ENCODE measurements at regions not wholly inside any gene's neighbourhood (a gene's known extent, or its start where the extent isn't known, plus 50 kb on each side); places are given as distances from the start of the nearest gene placed in this dataset.

GRCh38 chr7:94280851-94281250 lies 113.8 kb upstream of the COL1A2 start:
- TF ChIP-seq CTCF (IDR thresholded peaks at IDR 0.05), result no peak
- no peak overlapping the region for H3K4me3 Mint-ChIP-seq (ENCODE audit: unreplicated experiment)
- peaks cover 2% of the 10 kb centered on the region for H3K36me3 Mint-ChIP-seq (ENCODE audit: unreplicated experiment)
- H3K27me3 Mint-ChIP-seq (ENCODE audit: unreplicated experiment), result no peaks in the 10 kb centered on the region
- peaks cover 69% of the 10 kb centered on the region for H3K4me1 Mint-ChIP-seq (ENCODE audit: unreplicated experiment)
- no peak for DNase-seq (ENCODE audit: extremely low spot score, unreplicated experiment)
- H3K9me3 Mint-ChIP-seq (ENCODE audit: unreplicated experiment), result no peaks in the 10 kb centered on the region
- peak overlapping the region; percentile 96 for H3K27ac Mint-ChIP-seq (ENCODE audit: unreplicated experiment)

- peaks cover 2% of the 10 kb centered on the region for H3K36me3 Mint-ChIP-seq (ENCODE audit: unreplicated experiment)
- no peak for DNase-seq (ENCODE audit: extremely low spot score, unreplicated experiment)
- H3K4me3 Mint-ChIP-seq (ENCODE audit: unreplicated experiment), result no peak overlapping the region
- H3K4me1 Mint-ChIP-seq (ENCODE audit: unreplicated experiment), result peaks cover 61% of the 10 kb centered on the region
- no peak overlapping the region for H3K27ac Mint-ChIP-seq (ENCODE audit: unreplicated experiment)
- no peak for TF ChIP-seq CTCF (IDR thresholded peaks at IDR 0.05)
- no peaks in the 10 kb centered on the region for H3K27me3 Mint-ChIP-seq (ENCODE audit: unreplicated experiment)
- no peaks in the 10 kb centered on the region for H3K9me3 Mint-ChIP-seq (ENCODE audit: unreplicated experiment)
Observed at GRCh38 chr7:94284104-94284503, 110.6 kb upstream of the COL1A2 start.

- Mint-ChIP-seq H3K4me3 (ENCODE audit: unreplicated experiment) (no peak overlapping the region), H3K27ac (ENCODE audit: unreplicated experiment) (peak overlapping the region; percentile 5)
Observed at GRCh38 chr7:94286111-94286510, 108.6 kb upstream of the COL1A2 start.

GRCh38 chr7:94288096-94288495 lies 106.6 kb upstream of the COL1A2 start:
- peaks cover 46% of the 10 kb centered on the region for H3K4me1 Mint-ChIP-seq (ENCODE audit: unreplicated experiment)
- TF ChIP-seq CTCF (IDR thresholded peaks at IDR 0.05), result no peak

More at GRCh38 chr7:94286111-94286510, 108.6 kb upstream of the COL1A2 start:
- Mint-ChIP-seq H3K27me3 (ENCODE audit: unreplicated experiment) (no peaks in the 10 kb centered on the region), H3K36me3 (ENCODE audit: unreplicated experiment) (peaks cover 2% of the 10 kb centered on the region), H3K9me3 (ENCODE audit: unreplicated experiment) (no peaks in the 10 kb centered on the region), H3K4me1 (ENCODE audit: unreplicated experiment) (peaks cover 58% of the 10 kb centered on the region)
- TF ChIP-seq CTCF (IDR thresholded peaks at IDR 0.05), result no peak
- DNase-seq (ENCODE audit: extremely low spot score, unreplicated experiment), result no peak

GRCh38 chr7:94289071-94289470 lies 105.6 kb upstream of the COL1A2 start:
- peak overlapping the region; percentile 48 for H3K27ac Mint-ChIP-seq (ENCODE audit: unreplicated experiment)
- H3K9me3 Mint-ChIP-seq (ENCODE audit: unreplicated experiment), result no peaks in the 10 kb centered on the region
- H3K4me1 Mint-ChIP-seq (ENCODE audit: unreplicated experiment), result peaks cover 41% of the 10 kb centered on the region
- peaks cover 2% of the 10 kb centered on the region for H3K36me3 Mint-ChIP-seq (ENCODE audit: unreplicated experiment)
- DNase-seq (ENCODE audit: extremely low spot score, unreplicated experiment), result no peak
- no peaks in the 10 kb centered on the region for H3K27me3 Mint-ChIP-seq (ENCODE audit: unreplicated experiment)
- peak; percentile 96 for TF ChIP-seq CTCF (IDR thresholded peaks at IDR 0.05)
- no peak overlapping the region for H3K4me3 Mint-ChIP-seq (ENCODE audit: unreplicated experiment)

More at GRCh38 chr7:94288096-94288495, 106.6 kb upstream of the COL1A2 start:
- Mint-ChIP-seq H3K9me3 (ENCODE audit: unreplicated experiment) (no peaks in the 10 kb centered on the region), H3K27me3 (ENCODE audit: unreplicated experiment) (no peaks in the 10 kb centered on the region), H3K27ac (ENCODE audit: unreplicated experiment) (no peak overlapping the region), H3K36me3 (ENCODE audit: unreplicated experiment) (peaks cover 2% of the 10 kb centered on the region), H3K4me3 (ENCODE audit: unreplicated experiment) (no peak overlapping the region)
- no peak for DNase-seq (ENCODE audit: extremely low spot score, unreplicated experiment)

Data from osteocyte (in vitro differentiated cells).